K562 (cell line): ENCODE measurements at regions not wholly inside any gene's neighbourhood (a gene's known extent, or its start where the extent isn't known, plus 50 kb on each side); places are given as distances from the start of the nearest gene placed in this dataset.

Experiments
- ATAC-seq: fragments of 200-7000 bp; cut with Tn5 transposase; 3 replicates; pipeline ENCODE4 v1.9.1; 2020; ENCODE audit warnings: moderate library complexity
- BruUV-seq: library from RNA; stranded (reverse); fragments of 400-500 nt; replicated peaks from 2 replicates; lab custom pipeline; 2021; lab: Mats Ljungman, UMichigan
- CTCF ChIA-PET: fragments of 300-600 bp; formaldehyde crosslinking; extraction: SDS; loops from one replicate; lab custom pipeline; 2021; ENCODE audit warnings: low intra/inter-chr PET ratio; lab: Yijun Ruan, JAX
- POLR2A ChIA-PET: fragments of 300-600, 350-650 bp; sonication (Branson Sonifier 250); formaldehyde crosslinking; extraction: SDS; loops from one replicate; lab custom pipeline; 2021; ENCODE audit warnings: antibody characterized with exemption, inconsistent platforms; lab: Yijun Ruan, JAX
- DNase-seq, 4 experiments: peaks; one replicate each; pipeline versions ENCODE4 v3.0.0 to v3.0.0-alpha.2; 2011 to 2018; ENCODE audit warnings: low spot score in 3 of 4, mixed read lengths in 3 of 4; ENCODE audit errors: extremely low read depth in 1 of 4
- FAIRE-seq: peaks from 2 replicates; lab custom pipeline; 2011; peaks lifted over from hg19 to GRCh38; lab: Jason Lieb, UNC
- H2AFZ ChIP-seq: 2 replicates; pipeline ENCODE4 v1.6.0; 2011; ENCODE audit warnings: low read depth, low read length, control low read depth, inconsistent platforms
- H3K27ac ChIP-seq: fragments of 200-600 bp; 3 replicates; pipeline ENCODE4 v1.8.0; 2011; ENCODE audit warnings: low read depth, mild to moderate bottlenecking, control low read depth, inconsistent platforms, low read length, moderate library complexity, mixed read lengths; ENCODE audit errors: extremely low read depth
- H3K27me3 ChIP-seq, 2 experiments: fragments of 300-600 bp in 1 of 2; 2 replicates in 1 of 2; 3 replicates in 1 of 2; pipeline versions ENCODE4 v1.6.0 to v1.8.0; 2011; ENCODE audit warnings: inconsistent platforms in 2 of 2, low read length in 2 of 2, mild to moderate bottlenecking in 1 of 2, mixed read lengths in 1 of 2, moderate library complexity in 1 of 2; ENCODE audit not compliant: control insufficient read depth in 2 of 2, insufficient read depth in 2 of 2
- H3K36me3 ChIP-seq: fragments of 300-600 bp; 3 replicates; pipeline ENCODE4 v1.8.0; 2011; ENCODE audit warnings: mild to moderate bottlenecking, low read length, inconsistent platforms; ENCODE audit not compliant: control insufficient read depth, insufficient read depth
- H3K4me1 ChIP-seq, 2 experiments: fragments of 200-600 bp in 1 of 2; replicated peaks in 1 of 2; 2 replicates in 1 of 2; 3 replicates in 1 of 2; pipeline versions ENCODE4 v1.5.1 to v1.8.0; 2011; ENCODE audit warnings: inconsistent platforms in 2 of 2, low read length in 2 of 2, mild to moderate bottlenecking in 1 of 2, mixed read lengths in 1 of 2, moderate library complexity in 1 of 2; ENCODE audit not compliant: control insufficient read depth in 2 of 2, insufficient read depth in 2 of 2
- H3K4me2 ChIP-seq: 2 replicates; pipeline ENCODE4 v1.6.1; 2011; ENCODE audit warnings: low read length, control low read depth, inconsistent platforms, mixed read lengths; ENCODE audit not compliant: insufficient read depth
- H3K4me3 ChIP-seq: fragments of 200-600 bp; sonication (generic), shearing (Covaris generic); 2 replicates; pipeline ENCODE4 v1.5.1; 2016; ENCODE audit warnings: control low read depth, inconsistent platforms
- H3K79me2 ChIP-seq: fragments of 200-600 bp; 3 replicates; pipeline ENCODE4 v1.8.0; 2011; ENCODE audit warnings: low read length, inconsistent platforms; ENCODE audit not compliant: control insufficient read depth, insufficient read depth
- H3K9ac ChIP-seq, 2 experiments: 2 replicates each; pipeline versions ENCODE4 v1.6.0 to v1.6.1; 2011; ENCODE audit warnings: low read depth in 2 of 2, low read length in 2 of 2, control low read depth in 1 of 2, inconsistent platforms in 1 of 2, mild to moderate bottlenecking in 1 of 2, mixed read lengths in 1 of 2; ENCODE audit not compliant: insufficient read depth in 1 of 2
- H3K9me1 ChIP-seq: one replicate; pipeline ENCODE4 v1.6.0; 2011; ENCODE audit warnings: inconsistent platforms, mild to moderate bottlenecking, low read length, moderate library complexity; ENCODE audit not compliant: control insufficient read depth, insufficient read depth
- H3K9me3 ChIP-seq: replicated peaks from 2 replicates; pipeline ENCODE4 v1.5.1; 2011; ENCODE audit warnings: low read depth, low read length, inconsistent platforms; ENCODE audit not compliant: control insufficient read depth, insufficient read depth
- H4K20me1 ChIP-seq: replicated peaks from 2 replicates; pipeline ENCODE4 v1.6.1; 2011; ENCODE audit warnings: low read length, inconsistent platforms, mixed read lengths; ENCODE audit not compliant: control insufficient read depth, insufficient read depth
- AFF1 ChIP-seq, 2 experiments: fragments of 450-650 bp; IDR thresholded peaks; 2 replicates each; pipeline ENCODE4 v1.6.1; 2018; ENCODE audit warnings: mild to moderate bottlenecking in 2 of 2, low read depth in 1 of 2; ENCODE audit not compliant: partially characterized antibody in 2 of 2
- BRD9 ChIP-seq: fragments of 450-650 bp; IDR thresholded peaks from 2 replicates; pipeline ENCODE4 v1.6.1; 2018; ENCODE audit warnings: low read depth; ENCODE audit not compliant: partially characterized antibody
- CTCF ChIP-seq, 3 experiments: IDR thresholded peaks in 2 of 3; conservative IDR thresholded peaks in 1 of 3; 2 replicates each; pipeline ENCODE4 v1.5.1; 2011 to 2012; ENCODE audit warnings: low read length in 3 of 3, mild to moderate bottlenecking in 3 of 3, control low read depth in 2 of 3, improper control_type of control experiment in 1 of 3, inconsistent platforms in 1 of 3, low read depth in 1 of 3, mixed read lengths in 1 of 3, moderate library complexity in 1 of 3; ENCODE audit not compliant: insufficient read depth in 2 of 3
- RAD21 ChIP-seq, 2 experiments: fragments of 250-450 bp in 1 of 2; fragments of 450-650 bp in 1 of 2; sonication (Bioruptor Pico) in 1 of 2; formaldehyde crosslinking in 1 of 2; IDR thresholded peaks in 1 of 2; conservative IDR thresholded peaks in 1 of 2; 2 replicates each; pipeline versions ENCODE4 v1.4.0 to v1.8.0; 2020 to 2022; ENCODE audit warnings: mild to moderate bottlenecking in 2 of 2, moderate library complexity in 1 of 2
- SMC3 ChIP-seq: conservative IDR thresholded peaks from 2 replicates; pipeline ENCODE4 v1.6.1; 2011; ENCODE audit warnings: low read depth, low read length, improper control_type of control experiment; ENCODE audit not compliant: insufficient read depth
- ZC3H8 ChIP-seq: fragments of 450-650 bp; IDR thresholded peaks from 2 replicates; pipeline ENCODE4 v1.6.1; 2017
- ZNF76 ChIP-seq: fragments of 250-450 bp; sonication (Bioruptor Pico); IDR thresholded peaks from 2 replicates; pipeline ENCODE4 v1.4.0; 2020; ENCODE audit warnings: mild to moderate bottlenecking, moderate library complexity, borderline replicate concordance
- WGBS: fragments of 100-300 bp; shearing (Covaris generic); methylation state at CpG from one replicate; pipeline ENCODE4 v1.1.6; 2016; ENCODE audit warnings: low coverage, mixed read lengths; ENCODE audit not compliant: insufficient coverage; ENCODE audit errors: missing lambda C conversion rate; 5-methylcytosine and 5-hydroxymethylcytosine counted together
- in situ Hi-C: fragments of 300-500 bp; cut with MboI; formaldehyde crosslinking; loops from 4 replicates; pipeline ENCODE4 v1.15.0; 2018; ENCODE audit warnings: inconsistent platforms, mixed read lengths
- intact Hi-C: fragments of 100-400 bp; cut with micrococcal nuclease; formaldehyde crosslinking; loops from 2 replicates; pipeline ENCODE4 v1.14.2; 2022

GRCh38 chr5:165630261-165630778, 2124.9 kb downstream of the MAT2B start:
- ATAC-seq: peak; percentile 53; the same call in 2 of the 3 replicates
- no TSS peak for BruUV-seq
- no peaks in the 10 kb centered on the region for H3K27me3 ChIP-seq
- TF ChIP-seq RAD21 (CRISPR knock-in tag; conservative IDR thresholded peaks at IDR 0.05 in 1 of 2, IDR thresholded peaks at IDR 0.05 in 1 of 2) (peak in 1 of 2 experiments; percentile 46; a peak in 2 of 4 replicates), ZNF76 (CRISPR knock-in tag) (no peak), CTCF (IDR thresholded peaks at IDR 0.05 in 2 of 3, conservative IDR thresholded peaks at IDR 0.05 in 1 of 3; ENCODE audit: insufficient read depth in 2 of 3, low read depth in 1 of 3, low read length in 3 of 3) (peak; percentile 19 to 60 (median 46); a peak in 5 of 6 replicates), BRD9 (no peak), AFF1 (IDR thresholded peaks at IDR 0.05; ENCODE audit: low read depth in 1 of 2, partially characterized antibody in 2 of 2) (no peak), ZC3H8 (no peak), SMC3 (peak; percentile 28; the same call in 1 of the 2 replicates)
- H3K27ac ChIP-seq: no peak overlapping the region
- DNase-seq: peak; percentile 8 to 38 (median 28)
- no peak overlapping the region for H3K4me3 ChIP-seq
- FAIRE-seq: peak; percentile 6
- 0% methylated on average over 9 of the region's 9 CpGs for WGBS
- H4K20me1 ChIP-seq: no peaks in the 10 kb centered on the region
- H3K9ac ChIP-seq: no peak overlapping the region
- ChIA-PET CTCF (no interaction called here), POLR2A (no interaction called here)
- H3K4me1 ChIP-seq: no peaks in the 10 kb centered on the region
- no peaks in the 10 kb centered on the region for H3K9me1 ChIP-seq
- H3K36me3 ChIP-seq: no peaks in the 10 kb centered on the region
- H3K79me2 ChIP-seq: no peaks in the 10 kb centered on the region
- H2AFZ ChIP-seq: no peak overlapping the region
- in situ Hi-C loops: no loop called here
- intact Hi-C loops: no loop called here
- H3K9me3 ChIP-seq: no peaks in the 10 kb centered on the region
- H3K4me2 ChIP-seq: no peak overlapping the region
